OCI-LY7 (cell line): ENCODE measurements at regions not wholly inside any gene's neighbourhood (a gene's known extent, or its start where the extent isn't known, plus 50 kb on each side); places are given as distances from the start of the nearest gene placed in this dataset.

Experiments
- BruUV-seq: library from RNA; stranded (reverse); fragments of 400-500 nt; replicated peaks from 2 replicates; lab custom pipeline; 2021; lab: Mats Ljungman, UMichigan
- CTCF ChIA-PET: fragments of 300-600 bp; sonication (Branson Sonifier 250); formaldehyde crosslinking; loops from one replicate; lab custom pipeline; 2022; ENCODE audit warnings: antibody characterized with exemption; ENCODE audit not compliant: unreplicated experiment; lab: Charles Lee
- POLR2A ChIA-PET: fragments of 300-600 bp; sonication (Branson Sonifier 250); formaldehyde crosslinking; loops from one replicate; lab custom pipeline; 2022; ENCODE audit warnings: antibody characterized with exemption; lab: Charles Lee
- DNase-seq: peaks from one replicate; pipeline ENCODE4 v3.0.0-alpha.2; 2015; ENCODE audit warnings: low spot score
- H2AFZ ChIP-seq: fragments of 200-600 bp; sonication (generic), shearing (Covaris generic); 2 replicates; pipeline ENCODE4 v1.6.1; 2014; ENCODE audit warnings: mild to moderate bottlenecking, antibody characterized with exemption, low read length, moderate library complexity
- H3K27ac ChIP-seq: fragments of 200-600 bp; sonication (generic); 2 replicates; pipeline ENCODE4 v1.5.1; 2014; ENCODE audit warnings: mixed run types, low read depth, mild to moderate bottlenecking, moderate library complexity, low read length, inconsistent platforms; ENCODE audit not compliant: poor library complexity, severe bottlenecking
- H3K36me3 ChIP-seq: fragments of 200-600 bp; sonication (generic); 2 replicates; pipeline ENCODE4 v1.6.1; 2014; ENCODE audit warnings: mild to moderate bottlenecking, antibody characterized with exemption, low read length, moderate library complexity, mixed read lengths; ENCODE audit not compliant: insufficient read depth
- H3K4me1 ChIP-seq: fragments of 200-600 bp; sonication (generic); 2 replicates; pipeline ENCODE4 v1.5.1; 2014; ENCODE audit warnings: mild to moderate bottlenecking, low read length; ENCODE audit not compliant: insufficient read depth, poor library complexity, severe bottlenecking
- H3K4me2 ChIP-seq: fragments of 200-600 bp; sonication (generic); 2 replicates; pipeline ENCODE4 v1.6.1; 2014; ENCODE audit warnings: mild to moderate bottlenecking, low read length
- H3K4me3 ChIP-seq: fragments of 200-600 bp; sonication (generic); 2 replicates; pipeline ENCODE4 v1.5.1; 2014; ENCODE audit warnings: mild to moderate bottlenecking, low read depth, low read length; ENCODE audit not compliant: poor library complexity, severe bottlenecking
- H3K79me2 ChIP-seq: fragments of 200-600 bp; sonication (generic); 2 replicates; pipeline ENCODE4 v1.6.1; 2016; ENCODE audit warnings: low read depth, mild to moderate bottlenecking, low read length, moderate library complexity, mixed read lengths; ENCODE audit not compliant: insufficient read depth
- H3K9me2 ChIP-seq: fragments of 200-600 bp; sonication (generic); 2 replicates; pipeline ENCODE4 v1.6.1; 2016; ENCODE audit warnings: mild to moderate bottlenecking, low read length, mixed read lengths; ENCODE audit not compliant: insufficient read depth
- H3K9me3 ChIP-seq: fragments of 200-600 bp; sonication (generic); 2 replicates; pipeline ENCODE4 v1.6.1; 2014; ENCODE audit warnings: mild to moderate bottlenecking, mixed run types, low read length, mixed read lengths
- H4K20me1 ChIP-seq: fragments of 200-600 bp; sonication (generic); 2 replicates; pipeline ENCODE4 v1.6.1; 2014; ENCODE audit warnings: mild to moderate bottlenecking, antibody characterized with exemption, low read length, moderate library complexity, mixed read lengths; ENCODE audit not compliant: insufficient read depth
- EZH2phosphoT487 ChIP-seq: fragments of 200-600 bp; sonication (generic); IDR thresholded peaks from 2 replicates; pipeline ENCODE4 v1.6.1; 2018; ENCODE audit warnings: low read depth, borderline replicate concordance, mild to moderate bottlenecking, mixed run types, antibody characterized with exemption, low read length, moderate library complexity, mixed read lengths
- intact Hi-C: fragments of 100-400 bp; cut with micrococcal nuclease; formaldehyde crosslinking; loops from one replicate; pipeline ENCODE4 v1.10.0; 2022; ENCODE audit not compliant: unreplicated experiment
- TF ChIP-seq, protein P1 (sequence below): fragments of 200-600 bp; sonication (generic); conservative IDR thresholded peaks from 2 replicates; pipeline ENCODE4 v1.5.1; 2014; ENCODE audit warnings: mild to moderate bottlenecking, antibody characterized with exemption, low read length, moderate library complexity, mixed read lengths

DNA sequence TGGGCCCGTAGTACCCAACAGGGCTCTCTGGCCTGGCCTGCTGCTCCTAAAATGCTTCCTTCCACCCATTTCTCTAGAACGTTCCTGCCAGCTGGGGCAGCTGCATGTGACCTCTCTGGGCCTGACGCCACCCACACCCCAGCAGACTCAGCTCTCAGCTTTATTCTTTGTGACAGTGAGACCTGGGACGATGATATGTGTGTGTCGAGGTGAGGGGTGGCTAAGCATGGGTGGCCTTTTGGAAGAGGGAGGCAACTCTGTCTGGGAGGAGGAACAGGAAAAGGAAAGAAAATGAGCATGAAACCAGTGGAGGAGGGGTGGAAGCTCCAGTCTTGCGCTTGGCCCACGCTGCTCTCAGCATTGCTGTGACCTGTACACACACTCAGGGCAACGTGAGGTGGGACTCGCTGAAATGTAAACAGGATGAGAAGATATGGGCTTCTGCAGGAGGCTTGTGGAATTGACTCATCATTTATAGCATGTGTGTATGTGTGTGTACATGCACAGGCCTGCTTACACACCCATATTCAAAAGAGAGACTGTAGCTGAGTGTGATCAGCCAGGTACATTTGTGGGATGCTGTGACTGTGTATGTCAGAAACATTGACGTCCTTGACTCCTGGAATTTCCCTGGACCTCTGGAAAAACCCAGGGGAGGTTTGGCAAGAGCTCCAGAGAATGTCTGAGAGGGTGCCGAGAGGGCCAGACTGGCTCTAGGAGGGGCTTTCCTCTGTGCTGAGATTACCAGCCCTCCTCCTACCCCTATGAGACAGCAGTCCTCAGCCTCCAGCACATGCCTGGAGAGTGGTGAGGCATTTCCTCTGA is 137.9 kb downstream of the PJA1 start:
- no peaks in the 10 kb centered on the region for H3K36me3 ChIP-seq
- intact Hi-C loops, result no loop called here
- H4K20me1 ChIP-seq, result no peaks in the 10 kb centered on the region
- H3K4me1 ChIP-seq, result no peaks in the 10 kb centered on the region
- H3K4me3 ChIP-seq, result no peak overlapping the region
- TF ChIP-seq, protein P1, sequence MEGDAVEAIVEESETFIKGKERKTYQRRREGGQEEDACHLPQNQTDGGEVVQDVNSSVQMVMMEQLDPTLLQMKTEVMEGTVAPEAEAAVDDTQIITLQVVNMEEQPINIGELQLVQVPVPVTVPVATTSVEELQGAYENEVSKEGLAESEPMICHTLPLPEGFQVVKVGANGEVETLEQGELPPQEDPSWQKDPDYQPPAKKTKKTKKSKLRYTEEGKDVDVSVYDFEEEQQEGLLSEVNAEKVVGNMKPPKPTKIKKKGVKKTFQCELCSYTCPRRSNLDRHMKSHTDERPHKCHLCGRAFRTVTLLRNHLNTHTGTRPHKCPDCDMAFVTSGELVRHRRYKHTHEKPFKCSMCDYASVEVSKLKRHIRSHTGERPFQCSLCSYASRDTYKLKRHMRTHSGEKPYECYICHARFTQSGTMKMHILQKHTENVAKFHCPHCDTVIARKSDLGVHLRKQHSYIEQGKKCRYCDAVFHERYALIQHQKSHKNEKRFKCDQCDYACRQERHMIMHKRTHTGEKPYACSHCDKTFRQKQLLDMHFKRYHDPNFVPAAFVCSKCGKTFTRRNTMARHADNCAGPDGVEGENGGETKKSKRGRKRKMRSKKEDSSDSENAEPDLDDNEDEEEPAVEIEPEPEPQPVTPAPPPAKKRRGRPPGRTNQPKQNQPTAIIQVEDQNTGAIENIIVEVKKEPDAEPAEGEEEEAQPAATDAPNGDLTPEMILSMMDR, result no peak
- no peak for TF ChIP-seq EZH2phosphoT487
- no TSS peak for BruUV-seq
- no peak for DNase-seq
- H2AFZ ChIP-seq, result no peak overlapping the region
- no peaks in the 10 kb centered on the region for H3K79me2 ChIP-seq
- CTCF ChIA-PET, result no interaction called here
- no peaks in the 10 kb centered on the region for H3K9me3 ChIP-seq
- H3K27ac ChIP-seq, result no peak overlapping the region
- POLR2A ChIA-PET, result no interaction called here
- no peak overlapping the region for H3K4me2 ChIP-seq
- no peaks in the 10 kb centered on the region for H3K9me2 ChIP-seq

DNA sequence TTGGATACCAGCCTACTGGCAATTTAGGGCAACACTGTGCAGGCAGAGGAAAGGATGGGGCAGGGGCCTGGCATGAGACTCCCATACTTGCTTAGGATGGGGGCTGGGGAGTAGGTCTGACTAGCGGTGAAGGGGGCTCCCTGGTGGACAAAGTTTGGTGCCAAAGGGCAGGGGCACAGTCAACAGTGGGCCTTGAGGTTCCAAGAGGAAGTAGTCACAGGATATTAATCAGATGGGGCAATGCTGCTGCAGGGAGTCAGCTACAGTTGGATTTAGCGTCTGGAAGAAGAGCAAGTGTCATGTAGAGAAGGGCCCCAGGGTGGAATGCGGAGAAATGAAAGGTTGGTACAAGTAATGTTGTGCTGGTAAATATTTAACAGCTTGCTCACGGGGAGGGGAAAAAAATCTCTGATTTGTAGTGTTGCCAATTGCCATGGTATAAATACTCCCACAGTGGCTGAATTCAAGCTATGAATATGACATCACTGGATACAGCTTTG is 139.4 kb downstream of the PJA1 start:
- no peak for DNase-seq
- Histone ChIP-seq H4K20me1 (no peaks in the 10 kb centered on the region), H3K27ac (no peak overlapping the region), H3K36me3 (no peaks in the 10 kb centered on the region), H3K79me2 (no peaks in the 10 kb centered on the region), H3K9me2 (no peaks in the 10 kb centered on the region), H3K9me3 (no peaks in the 10 kb centered on the region), H3K4me2 (no peak overlapping the region), H2AFZ (no peak overlapping the region), H3K4me3 (no peak overlapping the region), H3K4me1 (no peaks in the 10 kb centered on the region)
- intact Hi-C loops, result no loop called here
- CTCF ChIA-PET, result no interaction called here
- POLR2A ChIA-PET, result no interaction called here
- no TSS peak for BruUV-seq
- no peak for TF ChIP-seq EZH2phosphoT487
- TF ChIP-seq, protein P1, result no peak

DNA sequence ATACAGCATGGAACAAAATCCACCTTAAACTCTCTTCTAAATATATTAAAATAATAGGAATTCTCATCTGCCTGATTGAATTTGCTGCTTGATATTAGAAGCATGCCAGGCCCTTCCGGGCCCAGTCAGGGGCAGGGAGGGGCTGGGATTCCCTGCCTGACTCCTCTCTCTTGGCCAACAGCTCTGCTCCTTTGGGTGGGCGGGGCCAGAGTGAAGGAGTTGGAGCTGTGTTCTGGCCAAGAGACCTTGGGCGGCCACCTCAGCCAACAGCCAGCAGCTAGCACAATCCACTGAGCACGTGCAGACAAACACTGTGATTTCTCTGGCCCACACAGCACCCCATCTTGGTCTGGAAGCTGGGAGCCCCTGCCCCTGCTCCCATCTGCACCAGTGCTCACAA is 140.3 kb downstream of the PJA1 start:
- H3K4me2 ChIP-seq, result no peak overlapping the region
- CTCF ChIA-PET, result no interaction called here

More for the DNA sequence above, 140.3 kb downstream of the PJA1 start:
- no peak overlapping the region for H3K4me3 ChIP-seq
- no peaks in the 10 kb centered on the region for H3K36me3 ChIP-seq
- H3K79me2 ChIP-seq, result no peaks in the 10 kb centered on the region
- DNase-seq, result no peak
- POLR2A ChIA-PET, result no interaction called here
- H4K20me1 ChIP-seq, result no peaks in the 10 kb centered on the region
- H2AFZ ChIP-seq, result no peak overlapping the region
- H3K9me2 ChIP-seq, result no peaks in the 10 kb centered on the region
- intact Hi-C loops, result no loop called here
- BruUV-seq, result no TSS peak
- TF ChIP-seq, protein P1, result no peak
- no peak for TF ChIP-seq EZH2phosphoT487
- H3K9me3 ChIP-seq, result no peaks in the 10 kb centered on the region
- no peaks in the 10 kb centered on the region for H3K4me1 ChIP-seq
- no peak overlapping the region for H3K27ac ChIP-seq
